ENCODE measurements at regions not wholly inside any gene's neighbourhood (a gene's known extent, or its start where the extent isn't known, plus 50 kb on each side); places are given as distances from the start of the nearest gene placed in this dataset.

DNA sequence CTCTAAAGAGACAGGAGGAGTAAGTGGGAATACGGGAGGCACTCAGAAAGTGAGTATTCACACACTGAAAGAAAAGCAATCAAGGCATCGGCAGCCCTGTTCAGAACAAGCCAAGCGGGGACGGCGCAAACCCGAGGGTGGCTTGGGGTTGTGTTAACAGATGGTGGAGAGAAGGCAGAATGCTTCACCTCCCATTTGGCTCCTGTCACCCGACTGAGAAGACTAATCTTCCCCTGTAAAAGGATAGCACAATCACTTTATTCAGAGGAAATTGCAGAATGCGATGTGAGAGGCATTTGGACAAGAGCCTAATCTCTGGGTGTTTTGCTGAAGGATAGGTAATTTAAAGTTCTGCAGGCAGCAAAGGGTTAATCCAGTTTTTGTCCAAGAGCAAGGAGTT lies 119.3 kb upstream of the WSCD1 start:
- DNase-seq, result no peak
- H3K36me3 ChIP-seq (ENCODE audit: control insufficient read depth in 4 of 4, insufficient read depth in 4 of 4, low read length in 4 of 4), result no peaks in the 10 kb centered on the region
- no peaks in the 10 kb centered on the region for H3K4me1 ChIP-seq (ENCODE audit: control insufficient read depth in 5 of 5, insufficient read depth in 5 of 5, low read length in 5 of 5)
- no peak overlapping the region for H3K4me3 ChIP-seq
- H3K9me3 ChIP-seq (ENCODE audit: control insufficient read depth in 4 of 4, insufficient read depth in 3 of 4, low read length in 3 of 4), result peaks cover 0 to 12% (median 1%) of the 10 kb centered on the region in 4 donors
- TF ChIP-seq, protein P1, sequence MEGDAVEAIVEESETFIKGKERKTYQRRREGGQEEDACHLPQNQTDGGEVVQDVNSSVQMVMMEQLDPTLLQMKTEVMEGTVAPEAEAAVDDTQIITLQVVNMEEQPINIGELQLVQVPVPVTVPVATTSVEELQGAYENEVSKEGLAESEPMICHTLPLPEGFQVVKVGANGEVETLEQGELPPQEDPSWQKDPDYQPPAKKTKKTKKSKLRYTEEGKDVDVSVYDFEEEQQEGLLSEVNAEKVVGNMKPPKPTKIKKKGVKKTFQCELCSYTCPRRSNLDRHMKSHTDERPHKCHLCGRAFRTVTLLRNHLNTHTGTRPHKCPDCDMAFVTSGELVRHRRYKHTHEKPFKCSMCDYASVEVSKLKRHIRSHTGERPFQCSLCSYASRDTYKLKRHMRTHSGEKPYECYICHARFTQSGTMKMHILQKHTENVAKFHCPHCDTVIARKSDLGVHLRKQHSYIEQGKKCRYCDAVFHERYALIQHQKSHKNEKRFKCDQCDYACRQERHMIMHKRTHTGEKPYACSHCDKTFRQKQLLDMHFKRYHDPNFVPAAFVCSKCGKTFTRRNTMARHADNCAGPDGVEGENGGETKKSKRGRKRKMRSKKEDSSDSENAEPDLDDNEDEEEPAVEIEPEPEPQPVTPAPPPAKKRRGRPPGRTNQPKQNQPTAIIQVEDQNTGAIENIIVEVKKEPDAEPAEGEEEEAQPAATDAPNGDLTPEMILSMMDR (IDR thresholded peaks at IDR 0.05; ENCODE audit: control extremely low read depth, extremely low read depth), result no peak
- no peak overlapping the region for H3K27ac ChIP-seq (ENCODE audit: low read depth in 1 of 2, low read length in 1 of 2)
- WGBS, 2 donors, result 39 to 44% methylated on average over 8 of the region's 8 CpGs
- no peak overlapping the region for H3K9ac ChIP-seq (ENCODE audit: insufficient read depth in 1 of 2, low read length in 2 of 2)
- no peak for ATAC-seq (ENCODE audit: insufficient read depth, low FRiP score)
- H3K27me3 ChIP-seq (ENCODE audit: control insufficient read depth in 3 of 3, insufficient read depth in 3 of 3, low read length in 2 of 3), result peaks cover 0 to 6% (median 0%) of the 10 kb centered on the region in 3 donors

DNA sequence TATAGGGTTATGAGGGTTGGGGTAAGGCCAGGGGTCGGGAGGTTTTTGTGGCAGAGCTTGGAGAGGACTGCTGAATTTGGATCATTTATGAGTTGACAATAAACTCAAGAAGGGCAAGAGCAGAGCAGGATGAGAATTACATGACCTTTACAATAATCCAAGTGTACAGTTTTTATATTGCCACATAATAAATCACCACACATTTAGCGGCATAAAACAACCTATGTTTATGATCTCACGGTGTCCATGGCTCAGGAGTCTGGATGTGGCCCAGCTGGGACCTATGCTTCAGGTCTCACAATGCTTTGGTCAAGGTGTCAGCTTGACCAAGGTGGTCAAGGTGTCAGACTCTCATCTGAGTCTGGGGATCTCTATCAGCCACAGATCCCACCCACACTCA lies 118.3 kb upstream of the WSCD1 start:
- Histone ChIP-seq H3K9me3 (ENCODE audit: control insufficient read depth in 4 of 4, insufficient read depth in 3 of 4, low read length in 3 of 4) (peaks cover 0 to 15% (median 4%) of the 10 kb centered on the region in 4 donors), H3K4me3 (no peak overlapping the region), H3K27me3 (ENCODE audit: control insufficient read depth in 3 of 3, insufficient read depth in 3 of 3, low read length in 2 of 3) (peaks cover 0 to 6% (median 0%) of the 10 kb centered on the region in 3 donors), H3K9ac (ENCODE audit: insufficient read depth in 1 of 2, low read length in 2 of 2) (no peak overlapping the region), H3K4me1 (ENCODE audit: control insufficient read depth in 5 of 5, insufficient read depth in 5 of 5, low read length in 5 of 5) (no peaks in the 10 kb centered on the region), H3K27ac (ENCODE audit: low read depth in 1 of 2, low read length in 1 of 2) (no peak overlapping the region), H3K36me3 (ENCODE audit: control insufficient read depth in 4 of 4, insufficient read depth in 4 of 4, low read length in 4 of 4) (no peaks in the 10 kb centered on the region)
- no peak for DNase-seq
- no peak for ATAC-seq (ENCODE audit: insufficient read depth, low FRiP score)
- WGBS, 2 donors, result 56 to 60% methylated on average over 3 of the region's 3 CpGs
- TF ChIP-seq, protein P1 (IDR thresholded peaks at IDR 0.05; ENCODE audit: control extremely low read depth, extremely low read depth), result no peak

DNA sequence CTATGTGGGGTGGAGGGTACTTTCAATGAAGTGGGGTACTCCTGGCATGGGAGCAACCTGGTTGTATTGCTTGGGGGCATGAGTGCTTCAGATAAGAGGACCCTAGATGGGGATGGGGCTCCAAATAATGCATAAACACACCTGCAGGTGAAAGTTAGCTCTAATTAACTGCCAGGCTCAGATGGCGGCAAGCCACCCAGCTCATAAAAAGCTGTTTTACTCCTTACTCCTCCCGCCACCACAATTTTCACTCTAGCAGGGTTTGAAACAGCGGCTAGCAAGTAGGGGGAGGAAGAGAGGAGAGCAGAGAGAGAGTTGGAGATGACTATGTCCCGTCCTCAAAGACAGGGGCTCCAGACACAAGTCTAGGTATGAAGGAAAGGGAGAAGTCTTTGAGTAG lies 117.7 kb upstream of the WSCD1 start:
- Histone ChIP-seq H3K4me3 (no peak overlapping the region), H3K27me3 (ENCODE audit: control insufficient read depth in 3 of 3, insufficient read depth in 3 of 3, low read length in 2 of 3) (peaks cover 0 to 6% (median 0%) of the 10 kb centered on the region in 3 donors), H3K9me3 (ENCODE audit: control insufficient read depth in 4 of 4, insufficient read depth in 3 of 4, low read length in 3 of 4) (peaks cover 0 to 16% (median 4%) of the 10 kb centered on the region in 4 donors), H3K4me1 (ENCODE audit: control insufficient read depth in 5 of 5, insufficient read depth in 5 of 5, low read length in 5 of 5) (no peaks in the 10 kb centered on the region), H3K36me3 (ENCODE audit: control insufficient read depth in 4 of 4, insufficient read depth in 4 of 4, low read length in 4 of 4) (no peaks in the 10 kb centered on the region), H3K27ac (ENCODE audit: low read depth in 1 of 2, low read length in 1 of 2) (no peak overlapping the region), H3K9ac (ENCODE audit: insufficient read depth in 1 of 2, low read length in 2 of 2) (no peak overlapping the region)
- ATAC-seq (ENCODE audit: insufficient read depth, low FRiP score) (no peak), DNase-seq (no peak)
- TF ChIP-seq, protein P1 (IDR thresholded peaks at IDR 0.05; ENCODE audit: control extremely low read depth, extremely low read depth), result no peak
- 84 to 90% methylated on average over 4 of the region's 4 CpGs for WGBS, 2 donors

DNA sequence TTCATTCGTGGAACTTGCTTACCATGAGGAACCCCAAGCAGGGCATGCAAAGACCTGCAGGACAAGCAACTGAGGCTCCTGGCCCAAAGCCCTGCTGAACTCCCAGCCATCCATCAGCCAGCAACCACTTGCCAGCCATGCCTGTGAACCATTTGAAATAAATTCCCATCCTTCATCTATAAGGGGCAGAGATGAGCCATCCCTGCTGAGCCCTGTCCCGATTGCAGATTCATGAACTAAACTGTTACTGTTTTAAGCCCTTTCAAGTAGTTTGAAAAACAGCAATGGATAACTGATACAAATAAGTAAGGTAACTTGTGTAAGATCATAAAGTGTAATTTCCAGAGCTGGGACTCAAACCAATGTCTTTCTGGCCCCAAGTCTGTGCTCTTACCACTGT lies 114.4 kb upstream of the WSCD1 start:
- DNase-seq (no peak), ATAC-seq (ENCODE audit: insufficient read depth, low FRiP score) (no peak)
- WGBS, 2 donors, result 86 to 87% methylated on average over 2 of the region's 2 CpGs
- Histone ChIP-seq H3K27me3 (ENCODE audit: control insufficient read depth in 3 of 3, insufficient read depth in 3 of 3, low read length in 2 of 3) (peaks cover 0 to 3% (median 0%) of the 10 kb centered on the region in 3 donors), H3K4me3 (no peak overlapping the region), H3K4me1 (ENCODE audit: control insufficient read depth in 5 of 5, insufficient read depth in 5 of 5, low read length in 5 of 5) (no peaks in the 10 kb centered on the region), H3K9me3 (ENCODE audit: control insufficient read depth in 4 of 4, insufficient read depth in 3 of 4, low read length in 3 of 4) (peaks cover 0 to 16% (median 4%) of the 10 kb centered on the region in 4 donors), H3K27ac (ENCODE audit: low read depth in 1 of 2, low read length in 1 of 2) (no peak overlapping the region), H3K36me3 (ENCODE audit: control insufficient read depth in 4 of 4, insufficient read depth in 4 of 4, low read length in 4 of 4) (no peaks in the 10 kb centered on the region), H3K9ac (ENCODE audit: insufficient read depth in 1 of 2, low read length in 2 of 2) (no peak overlapping the region)
- TF ChIP-seq, protein P1 (IDR thresholded peaks at IDR 0.05; ENCODE audit: control extremely low read depth, extremely low read depth), result no peak

Data from lung (tissue), 11 donors.